Activated CD8-positive, alpha-beta memory T cell treated with anti-CD3 and anti-CD28 coated beads, Interleukin-2, amount 10 ng/mL, durations not matched to agents 7 days and 5 days (primary cell): ENCODE measurements at regions not wholly inside any gene's neighbourhood (a gene's known extent, or its start where the extent isn't known, plus 50 kb on each side); places are given as distances from the start of the nearest gene placed in this dataset.

ENCODE experiments used
- ATAC-seq: fragments of 150-1000 bp; cut with Tn5 transposase; one replicate; pipeline ENCODE4 v1.10.0; 2021; ENCODE audit warnings: moderate library complexity
- CTCF ChIA-PET: fragments of 350-600 bp; sonication (Branson Sonifier 250); formaldehyde crosslinking; loops from one replicate; lab custom pipeline; 2021; ENCODE audit warnings: antibody characterized with exemption; lab: Charles Lee
- DNase-seq: peaks from one replicate; pipeline ENCODE4 v3.0.0-alpha.2; 2020
- H3K27ac Mint-ChIP-seq: one replicate; pipeline ENCODE4 v1.8.0; 2021; ENCODE audit warnings: mild to moderate bottlenecking, mixed read lengths
- H3K27me3 Mint-ChIP-seq: one replicate; pipeline ENCODE4 v1.8.0; 2021; ENCODE audit warnings: mixed read lengths
- H3K36me3 Mint-ChIP-seq: one replicate; pipeline ENCODE4 v1.8.0; 2021; ENCODE audit warnings: mild to moderate bottlenecking, mixed read lengths
- H3K4me1 Mint-ChIP-seq: one replicate; pipeline ENCODE4 v1.8.0; 2021; ENCODE audit warnings: mixed read lengths
- H3K4me3 Mint-ChIP-seq: one replicate; pipeline ENCODE4 v1.8.0; 2021; ENCODE audit warnings: mild to moderate bottlenecking, moderate library complexity, mixed read lengths
- H3K9me3 Mint-ChIP-seq: one replicate; pipeline ENCODE4 v1.8.0; 2022; ENCODE audit warnings: low read depth, mixed read lengths

DNA sequence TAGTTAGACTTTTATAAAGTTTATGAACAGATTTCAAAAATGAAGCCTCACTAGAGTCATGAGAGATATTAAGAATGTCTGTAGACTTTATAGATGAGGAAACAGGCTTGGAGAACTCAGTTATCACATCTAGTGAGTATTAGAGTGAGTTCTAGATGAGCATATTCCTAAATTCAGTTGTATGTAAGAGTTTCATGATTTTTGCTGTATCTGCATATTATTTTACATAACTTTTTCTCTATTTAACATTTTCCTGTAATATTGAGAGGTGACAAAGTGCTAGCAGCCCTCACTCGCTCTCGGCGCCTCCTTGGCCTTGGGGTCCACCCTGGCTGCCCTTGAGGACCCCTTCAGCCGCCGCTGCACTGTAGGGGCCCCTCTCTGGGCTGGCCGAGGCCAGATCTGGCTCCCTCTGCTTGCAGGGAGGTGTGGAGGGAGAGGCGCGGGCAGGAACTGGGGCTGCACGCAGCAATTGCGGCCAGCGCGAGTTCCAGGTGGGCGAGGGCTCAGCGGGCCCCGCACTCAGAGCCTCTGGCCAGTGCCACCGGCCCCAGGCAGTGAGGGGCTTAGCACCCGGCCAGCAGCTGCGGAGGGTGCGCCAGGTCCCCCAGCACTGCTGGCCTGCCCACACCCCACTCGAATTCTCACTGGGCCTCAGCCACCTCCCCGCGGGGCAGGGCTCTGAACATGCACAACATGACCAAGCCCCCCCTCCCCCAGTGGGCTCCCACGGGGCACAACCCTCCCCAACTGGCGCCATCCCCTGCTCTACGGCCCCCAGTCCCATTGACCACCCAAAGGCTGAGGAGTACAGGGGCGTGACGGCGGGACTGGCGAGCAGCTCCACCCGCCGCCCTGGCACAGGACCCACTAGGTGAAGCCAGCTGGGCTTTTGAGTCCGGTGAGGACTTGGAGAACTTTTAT lies 182.1 kb downstream of the TLE1 start:
- H3K4me3 Mint-ChIP-seq, result no peak overlapping the region
- H3K9me3 Mint-ChIP-seq, result peaks cover 14% of the 10 kb centered on the region
- no peaks in the 10 kb centered on the region for H3K27me3 Mint-ChIP-seq
- DNase-seq (no peak), ATAC-seq (no peak)
- H3K27ac Mint-ChIP-seq, result no peak overlapping the region
- H3K4me1 Mint-ChIP-seq, result no peaks in the 10 kb centered on the region
- H3K36me3 Mint-ChIP-seq, result no peaks in the 10 kb centered on the region
- CTCF ChIA-PET, result no interaction called here

DNA sequence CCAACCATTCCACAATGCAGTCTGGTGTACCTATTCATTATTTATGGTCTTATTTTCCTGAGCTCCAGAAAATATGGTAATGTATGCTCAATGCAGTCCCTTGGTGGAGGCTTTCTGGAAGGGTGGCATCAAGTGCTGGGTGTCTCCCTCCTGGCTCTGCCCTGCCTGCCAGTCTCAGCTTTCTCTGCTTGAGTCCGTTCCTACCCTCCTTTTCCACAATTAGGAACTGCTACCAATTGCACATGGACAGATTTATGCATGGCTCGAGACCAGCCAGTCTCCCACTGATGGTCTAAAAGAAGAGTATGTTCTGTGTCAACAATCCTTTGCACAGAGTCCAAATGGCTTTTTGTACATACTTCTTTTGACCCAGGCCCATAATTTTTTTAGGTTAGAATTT lies 189.8 kb downstream of the TLE1 start:
- Mint-ChIP-seq H3K27ac (no peak overlapping the region), H3K4me3 (no peak overlapping the region), H3K36me3 (no peaks in the 10 kb centered on the region), H3K27me3 (no peaks in the 10 kb centered on the region), H3K4me1 (no peaks in the 10 kb centered on the region), H3K9me3 (peaks cover 5% of the 10 kb centered on the region)
- CTCF ChIA-PET, result no interaction called here
- DNase-seq (no peak), ATAC-seq (no peak)

- CTCF ChIA-PET, result no interaction called here
These were observed 190.3 kb downstream of the TLE1 start for GRCh38 chr9:81499021-81499454.

DNA sequence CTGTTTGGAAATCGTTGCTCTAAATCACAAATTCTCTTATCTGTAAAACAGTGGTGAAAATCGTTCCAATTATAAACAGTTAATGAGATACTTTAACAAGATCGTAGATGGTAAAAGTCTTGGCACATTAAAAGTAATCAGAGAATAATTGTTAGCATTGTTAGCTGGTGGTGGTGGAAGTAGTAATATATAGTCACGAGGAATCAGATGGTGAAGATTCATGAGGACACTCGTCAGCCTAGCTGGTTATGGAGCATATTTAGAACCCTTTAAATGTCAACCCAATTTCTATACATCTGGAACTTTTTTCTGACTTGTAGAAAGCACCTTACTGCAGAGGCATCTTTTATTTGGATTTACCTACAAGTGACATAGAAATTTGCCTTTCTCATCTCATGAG lies 190.8 kb downstream of the TLE1 start:
- peaks cover 5% of the 10 kb centered on the region for H3K9me3 Mint-ChIP-seq
- no peaks in the 10 kb centered on the region for H3K27me3 Mint-ChIP-seq
- CTCF ChIA-PET, result no interaction called here
- H3K27ac Mint-ChIP-seq, result no peak overlapping the region
- H3K4me3 Mint-ChIP-seq, result no peak overlapping the region
- H3K4me1 Mint-ChIP-seq, result no peaks in the 10 kb centered on the region
- DNase-seq (no peak), ATAC-seq (no peak)
- H3K36me3 Mint-ChIP-seq, result no peaks in the 10 kb centered on the region

More at GRCh38 chr9:81499021-81499454, 190.3 kb downstream of the TLE1 start:
- Mint-ChIP-seq H3K27me3 (no peaks in the 10 kb centered on the region), H3K27ac (no peak overlapping the region), H3K36me3 (no peaks in the 10 kb centered on the region), H3K4me3 (no peak overlapping the region), H3K9me3 (peaks cover 5% of the 10 kb centered on the region), H3K4me1 (no peaks in the 10 kb centered on the region)
- DNase-seq (no peak), ATAC-seq (no peak)

- peaks cover 5% of the 10 kb centered on the region for H3K9me3 Mint-ChIP-seq
- ATAC-seq, result no peak
- no peak for DNase-seq
- H3K4me3 Mint-ChIP-seq, result no peak overlapping the region
- H3K27ac Mint-ChIP-seq, result no peak overlapping the region
- H3K27me3 Mint-ChIP-seq, result no peaks in the 10 kb centered on the region
- no peaks in the 10 kb centered on the region for H3K36me3 Mint-ChIP-seq
- CTCF ChIA-PET, result no interaction called here
- H3K4me1 Mint-ChIP-seq, result no peaks in the 10 kb centered on the region
These were observed 192.3 kb downstream of the TLE1 start for GRCh38 chr9:81497091-81497490.

GRCh38 chr9:81492710-81493447 lies 196.5 kb downstream of the TLE1 start:
- no peak overlapping the region for H3K4me3 Mint-ChIP-seq
- no peaks in the 10 kb centered on the region for H3K27me3 Mint-ChIP-seq
- ATAC-seq, result no peak
- no peak for DNase-seq
- no peaks in the 10 kb centered on the region for H3K36me3 Mint-ChIP-seq
- H3K27ac Mint-ChIP-seq, result no peak overlapping the region
- H3K4me1 Mint-ChIP-seq, result no peaks in the 10 kb centered on the region
- peaks cover 6% of the 10 kb centered on the region for H3K9me3 Mint-ChIP-seq
- CTCF ChIA-PET, result no interaction called here

DNA sequence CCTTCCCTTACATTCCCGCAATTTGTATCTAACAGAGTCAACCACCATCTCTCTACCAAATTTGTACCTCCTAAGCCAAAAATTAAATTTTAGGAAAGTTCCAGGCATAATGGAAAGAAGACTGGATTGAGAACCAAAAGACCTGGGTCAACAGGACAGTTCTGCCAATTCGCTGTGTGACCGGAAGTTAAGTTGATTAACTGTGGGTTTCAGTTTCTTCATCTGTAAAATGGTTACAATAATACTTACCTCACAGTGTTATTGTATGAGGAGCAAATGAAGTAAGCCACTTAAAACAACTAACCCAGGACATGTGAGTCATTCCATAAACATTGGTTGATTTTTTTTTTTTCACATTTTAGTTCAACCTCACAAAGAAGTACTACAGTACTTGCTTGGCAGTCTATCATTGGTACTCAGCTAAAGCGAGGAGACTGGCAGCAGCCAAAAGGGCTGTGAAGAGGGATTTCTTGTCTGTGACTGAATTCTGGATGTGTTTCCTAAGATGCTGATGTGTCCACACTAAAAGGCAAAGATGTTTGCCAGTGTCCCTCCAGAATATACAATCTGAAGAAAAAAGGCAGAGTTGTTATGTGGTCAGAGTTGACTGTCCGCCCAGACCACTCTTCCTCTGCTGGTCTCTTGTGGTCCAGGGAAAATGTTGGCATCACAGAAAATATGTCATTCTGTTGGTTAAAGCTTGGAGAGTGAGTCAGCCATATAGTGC lies 198.6 kb downstream of the TLE1 start:
- no peaks in the 10 kb centered on the region for H3K4me1 Mint-ChIP-seq
- no peak overlapping the region for H3K4me3 Mint-ChIP-seq
- H3K27ac Mint-ChIP-seq, result no peak overlapping the region

DNA sequence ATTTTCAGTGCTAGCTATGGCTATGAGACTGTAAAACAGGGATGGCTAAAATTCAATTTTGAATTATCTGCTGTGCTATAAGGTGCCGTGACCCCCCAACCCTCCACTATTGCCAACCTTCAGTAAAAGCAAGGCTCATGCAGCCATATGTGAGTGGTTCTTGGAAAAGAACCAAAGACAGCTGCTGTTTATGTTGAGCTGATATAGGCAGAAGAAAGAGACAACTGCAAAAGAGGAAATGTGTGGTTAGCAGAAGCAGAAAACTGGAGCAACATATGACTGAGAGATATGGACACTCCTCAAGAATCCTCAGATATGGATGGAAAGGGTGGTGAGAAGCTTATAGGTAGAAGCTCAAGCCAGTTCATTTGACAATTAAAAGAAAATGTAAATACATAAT lies 200.3 kb downstream of the TLE1 start:
- no peak overlapping the region for H3K27ac Mint-ChIP-seq
- H3K9me3 Mint-ChIP-seq, result peaks cover 5% of the 10 kb centered on the region
- no peaks in the 10 kb centered on the region for H3K4me1 Mint-ChIP-seq
- no peak for DNase-seq
- H3K36me3 Mint-ChIP-seq, result no peaks in the 10 kb centered on the region
- H3K27me3 Mint-ChIP-seq, result no peaks in the 10 kb centered on the region
- no peak for ATAC-seq
- CTCF ChIA-PET, result no interaction called here
- H3K4me3 Mint-ChIP-seq, result no peak overlapping the region

More for the DNA sequence above, 198.6 kb downstream of the TLE1 start:
- DNase-seq (no peak), ATAC-seq (no peak)
- H3K27me3 Mint-ChIP-seq, result no peaks in the 10 kb centered on the region
- H3K36me3 Mint-ChIP-seq, result no peaks in the 10 kb centered on the region
- CTCF ChIA-PET, result no interaction called here
- peaks cover 3% of the 10 kb centered on the region for H3K9me3 Mint-ChIP-seq

- CTCF ChIA-PET, result no interaction called here
- no peaks in the 10 kb centered on the region for H3K27me3 Mint-ChIP-seq
- no peaks in the 10 kb centered on the region for H3K36me3 Mint-ChIP-seq
- peaks cover 5% of the 10 kb centered on the region for H3K9me3 Mint-ChIP-seq
- no peak overlapping the region for H3K4me3 Mint-ChIP-seq
- ATAC-seq (no peak), DNase-seq (no peak)
- H3K27ac Mint-ChIP-seq, result no peak overlapping the region
- H3K4me1 Mint-ChIP-seq, result no peaks in the 10 kb centered on the region
These were observed 208.3 kb downstream of the TLE1 start for GRCh38 chr9:81480828-81481604.

GRCh38 chr9:81479573-81479972 lies 209.8 kb downstream of the TLE1 start:
- Mint-ChIP-seq H3K9me3 (peaks cover 8% of the 10 kb centered on the region), H3K36me3 (no peaks in the 10 kb centered on the region), H3K27ac (no peak overlapping the region), H3K4me1 (no peaks in the 10 kb centered on the region), H3K4me3 (no peak overlapping the region), H3K27me3 (no peaks in the 10 kb centered on the region)
- DNase-seq (no peak), ATAC-seq (no peak)
- CTCF ChIA-PET, result no interaction called here

GRCh38 chr9:81477669-81478068 lies 211.7 kb downstream of the TLE1 start:
- H3K9me3 Mint-ChIP-seq, result peaks cover 12% of the 10 kb centered on the region
- H3K27ac Mint-ChIP-seq, result no peak overlapping the region
- H3K4me1 Mint-ChIP-seq, result no peaks in the 10 kb centered on the region
- no peaks in the 10 kb centered on the region for H3K36me3 Mint-ChIP-seq
- H3K27me3 Mint-ChIP-seq, result no peaks in the 10 kb centered on the region
- DNase-seq, result no peak
- CTCF ChIA-PET, result no interaction called here
- ATAC-seq, result no peak
- no peak overlapping the region for H3K4me3 Mint-ChIP-seq

- H3K27me3 Mint-ChIP-seq, result no peaks in the 10 kb centered on the region
- H3K4me1 Mint-ChIP-seq, result no peaks in the 10 kb centered on the region
- peaks cover 12% of the 10 kb centered on the region for H3K9me3 Mint-ChIP-seq
- H3K27ac Mint-ChIP-seq, result no peak overlapping the region
- ATAC-seq (no peak), DNase-seq (no peak)
- H3K36me3 Mint-ChIP-seq, result no peaks in the 10 kb centered on the region
- CTCF ChIA-PET, result no interaction called here
- H3K4me3 Mint-ChIP-seq, result no peak overlapping the region
These were observed 212.4 kb downstream of the TLE1 start for GRCh38 chr9:81476813-81477490.
